K562 (cell line): ENCODE measurements at regions not wholly inside any gene's neighbourhood (a gene's known extent, or its start where the extent isn't known, plus 50 kb on each side); places are given as distances from the start of the nearest gene placed in this dataset.

Experiments
- DPF2 ChIP-seq: fragments of 450-650 bp; IDR thresholded peaks from 2 replicates; pipeline ENCODE4 v1.6.1; 2016
- ETV5 ChIP-seq: sonication (generic); formaldehyde crosslinking; IDR thresholded peaks from 2 replicates; pipeline ENCODE4 v1.4.0; 2020; ENCODE audit warnings: low read depth, mild to moderate bottlenecking, missing genetic modification reagents
- SMC3 ChIP-seq: conservative IDR thresholded peaks from 2 replicates; pipeline ENCODE4 v1.6.1; 2011; ENCODE audit warnings: low read depth, low read length, improper control_type of control experiment; ENCODE audit not compliant: insufficient read depth

- TF ChIP-seq ETV5 (CRISPR knock-in tag) (no peak), SMC3 (no peak), DPF2 (no peak)
Measured at GRCh38 chr16:7206469-7206868, 126.2 kb upstream of the RBFOX1 start.
